GM10266 (cell line): ENCODE measurements at regions not wholly inside any gene's neighbourhood (a gene's known extent, or its start where the extent isn't known, plus 50 kb on each side); places are given as distances from the start of the nearest gene placed in this dataset.

Source experiments
- DNase-seq: peaks from one replicate; pipeline ENCODE4 v3.0.0; 2012; ENCODE audit errors: extremely low spot score
- TF ChIP-seq, protein P1 (sequence below): IDR thresholded peaks from 2 replicates; pipeline ENCODE4 v1.5.1; 2012; ENCODE audit warnings: mild to moderate bottlenecking, low read depth; ENCODE audit not compliant: control insufficient read depth, insufficient read depth; ENCODE audit errors: missing control alignments

DNA sequence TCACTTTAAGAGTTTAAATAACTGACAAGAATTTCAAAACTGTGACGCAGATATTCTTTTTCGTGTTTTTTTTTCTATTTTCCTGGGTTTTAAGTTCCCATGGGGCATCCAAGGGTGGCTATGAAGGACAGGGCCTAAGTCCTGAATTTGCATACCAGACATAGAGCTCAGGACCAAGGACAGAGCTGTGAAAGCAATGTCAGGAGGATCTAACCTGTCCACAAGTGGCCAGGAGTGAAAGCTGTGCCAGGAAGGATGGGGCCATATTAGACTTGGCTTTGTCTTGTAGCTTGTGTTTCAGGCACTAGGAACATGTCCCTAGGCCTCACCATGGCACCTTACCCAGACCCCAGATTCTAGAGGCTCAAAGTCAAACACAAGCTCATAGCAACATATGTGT is 289.4 kb upstream of the MIR17HG start:
- DNase-seq, result no peak
- TF ChIP-seq, protein P1, sequence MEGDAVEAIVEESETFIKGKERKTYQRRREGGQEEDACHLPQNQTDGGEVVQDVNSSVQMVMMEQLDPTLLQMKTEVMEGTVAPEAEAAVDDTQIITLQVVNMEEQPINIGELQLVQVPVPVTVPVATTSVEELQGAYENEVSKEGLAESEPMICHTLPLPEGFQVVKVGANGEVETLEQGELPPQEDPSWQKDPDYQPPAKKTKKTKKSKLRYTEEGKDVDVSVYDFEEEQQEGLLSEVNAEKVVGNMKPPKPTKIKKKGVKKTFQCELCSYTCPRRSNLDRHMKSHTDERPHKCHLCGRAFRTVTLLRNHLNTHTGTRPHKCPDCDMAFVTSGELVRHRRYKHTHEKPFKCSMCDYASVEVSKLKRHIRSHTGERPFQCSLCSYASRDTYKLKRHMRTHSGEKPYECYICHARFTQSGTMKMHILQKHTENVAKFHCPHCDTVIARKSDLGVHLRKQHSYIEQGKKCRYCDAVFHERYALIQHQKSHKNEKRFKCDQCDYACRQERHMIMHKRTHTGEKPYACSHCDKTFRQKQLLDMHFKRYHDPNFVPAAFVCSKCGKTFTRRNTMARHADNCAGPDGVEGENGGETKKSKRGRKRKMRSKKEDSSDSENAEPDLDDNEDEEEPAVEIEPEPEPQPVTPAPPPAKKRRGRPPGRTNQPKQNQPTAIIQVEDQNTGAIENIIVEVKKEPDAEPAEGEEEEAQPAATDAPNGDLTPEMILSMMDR, result no peak

GRCh38 chr13:91058919-91059318 is 288.6 kb upstream of the MIR17HG start:
- no peak for DNase-seq
- TF ChIP-seq, protein P1, result no peak

DNA sequence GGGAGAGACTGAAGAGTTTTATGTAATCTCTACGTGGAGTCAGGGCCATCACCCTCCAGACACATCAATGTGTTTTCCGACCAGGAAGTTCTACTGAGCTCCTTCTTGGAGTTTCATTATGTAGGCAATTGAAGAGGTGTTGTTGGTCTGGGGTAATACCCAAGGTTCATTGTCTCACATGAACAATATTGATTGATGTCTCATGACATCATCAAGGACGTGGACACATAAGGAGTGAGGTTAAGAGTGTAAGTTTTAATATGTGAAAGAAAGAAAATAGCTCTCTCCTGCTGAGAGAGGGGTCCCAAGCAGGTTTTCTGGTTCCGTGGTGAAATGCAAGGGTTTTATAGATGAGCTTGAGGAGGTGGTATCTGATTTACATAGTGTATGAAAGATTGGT is 280.7 kb upstream of the MIR17HG start:
- no peak for DNase-seq
- TF ChIP-seq, protein P1, result no peak

GRCh38 chr13:91072486-91072885 is 275.0 kb upstream of the MIR17HG start:
- no peak for DNase-seq

DNA sequence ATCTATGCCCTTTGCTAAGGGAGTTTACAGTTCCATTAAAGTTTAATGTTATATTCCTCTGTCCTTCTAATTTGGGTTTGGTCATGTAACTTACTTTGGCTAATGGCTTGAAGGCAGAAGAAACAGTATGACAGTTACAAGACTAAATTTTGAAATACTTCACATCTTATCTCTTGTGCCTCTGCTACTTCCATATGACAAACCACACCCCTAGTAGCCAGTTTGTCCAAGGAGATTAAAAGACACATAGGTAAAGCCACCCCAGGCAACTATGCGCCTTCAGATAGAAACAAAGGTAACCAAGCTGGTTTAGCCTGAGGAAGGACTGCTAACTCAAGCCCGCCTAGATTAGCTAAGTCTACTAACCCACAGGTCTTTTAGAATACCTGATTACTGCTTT is 273.4 kb upstream of the MIR17HG start:
- DNase-seq, result no peak
- TF ChIP-seq, protein P1, result no peak

More at GRCh38 chr13:91072486-91072885, 275.0 kb upstream of the MIR17HG start:
- TF ChIP-seq, protein P1, result no peak

GRCh38 chr13:91076830-91077229 is 270.7 kb upstream of the MIR17HG start:
- TF ChIP-seq, protein P1, result no peak
- no peak for DNase-seq

DNA sequence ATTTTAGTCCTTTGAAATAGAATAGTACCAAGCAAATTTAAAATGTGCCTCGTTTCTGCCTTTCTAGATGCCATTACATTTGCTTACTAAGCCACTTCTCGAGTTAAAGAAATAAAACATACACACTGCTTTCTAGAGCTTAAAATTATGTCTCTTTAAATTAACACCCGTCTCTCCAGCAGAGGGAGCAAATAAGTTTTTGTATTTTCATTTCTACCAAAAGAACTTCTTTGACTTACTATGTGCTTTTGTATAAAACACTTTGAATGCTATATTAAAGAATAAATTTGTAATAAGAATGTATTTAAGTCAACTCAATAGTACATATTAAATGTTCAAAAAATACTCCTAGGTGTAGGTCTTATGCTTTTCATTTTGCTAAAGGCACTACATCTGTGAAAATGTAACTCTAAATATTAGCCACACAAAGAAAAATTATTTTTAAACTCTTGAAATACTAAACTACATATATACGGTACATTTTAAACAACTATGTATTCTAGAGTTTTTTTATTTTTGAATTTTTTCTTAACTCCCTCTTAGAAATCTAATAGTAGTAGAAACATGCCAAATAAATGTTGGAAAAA is 269.3 kb upstream of the MIR17HG start:
- TF ChIP-seq, protein P1, result peak; percentile 32
- no peak for DNase-seq
